ENCODE measurements at regions not wholly inside any gene's neighbourhood (a gene's known extent, or its start where the extent isn't known, plus 50 kb on each side); places are given as distances from the start of the nearest gene placed in this dataset.

DNA sequence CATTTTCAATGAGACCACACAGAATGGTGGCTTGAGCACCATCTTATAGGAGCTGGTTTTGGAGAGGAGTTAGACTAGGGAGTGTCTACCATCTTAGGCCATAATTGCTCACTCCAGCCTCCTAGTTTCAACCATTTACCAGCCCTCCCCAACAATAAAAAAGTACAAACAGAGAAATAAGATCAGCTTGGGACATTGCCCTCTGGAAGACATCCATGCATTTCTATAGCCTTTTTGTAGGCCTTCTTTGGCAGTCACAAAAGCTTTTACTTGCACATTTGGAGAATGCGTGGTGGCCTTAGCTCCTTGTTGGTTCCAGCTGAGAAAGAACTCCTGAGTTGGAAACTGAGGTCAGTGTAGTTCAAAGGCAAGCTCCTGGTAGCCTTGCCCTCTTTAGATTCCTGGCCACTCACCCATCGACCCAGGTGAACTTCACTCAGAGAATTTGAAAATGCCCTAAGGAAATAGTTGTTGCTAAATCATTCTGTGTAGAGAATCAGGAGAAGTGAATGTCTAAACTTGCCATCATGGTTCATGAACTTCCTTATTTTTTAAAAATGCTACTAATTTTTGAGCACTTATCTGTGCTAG, 301.7 kb upstream of the PROX1 start (continued):
- TF ChIP-seq SOX15 (CRISPR knock-in tag; IDR thresholded peaks at IDR 0.05) (no peak), GABPB1 (CRISPR knock-in tag; IDR thresholded peaks at IDR 0.05) (no peak), NR1H2 (CRISPR knock-in tag; IDR thresholded peaks at IDR 0.05) (no peak), CDX4 (CRISPR knock-in tag; IDR thresholded peaks at IDR 0.05; ENCODE audit: borderline replicate concordance) (no peak), ETV6 (CRISPR knock-in tag; IDR thresholded peaks at IDR 0.05) (no peak), ATF1 (CRISPR knock-in tag; IDR thresholded peaks at IDR 0.05) (no peak), ZNF416 (CRISPR knock-in tag; IDR thresholded peaks at IDR 0.05) (no peak), ESRRA (CRISPR knock-in tag; IDR thresholded peaks at IDR 0.05; ENCODE audit: borderline replicate concordance) (no peak)
- TF ChIP-seq, protein P1, sequence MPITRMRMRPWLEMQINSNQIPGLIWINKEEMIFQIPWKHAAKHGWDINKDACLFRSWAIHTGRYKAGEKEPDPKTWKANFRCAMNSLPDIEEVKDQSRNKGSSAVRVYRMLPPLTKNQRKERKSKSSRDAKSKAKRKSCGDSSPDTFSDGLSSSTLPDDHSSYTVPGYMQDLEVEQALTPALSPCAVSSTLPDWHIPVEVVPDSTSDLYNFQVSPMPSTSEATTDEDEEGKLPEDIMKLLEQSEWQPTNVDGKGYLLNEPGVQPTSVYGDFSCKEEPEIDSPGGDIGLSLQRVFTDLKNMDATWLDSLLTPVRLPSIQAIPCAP (CRISPR knock-in tag; IDR thresholded peaks at IDR 0.05), result no peak
- TF ChIP-seq, protein P2, sequence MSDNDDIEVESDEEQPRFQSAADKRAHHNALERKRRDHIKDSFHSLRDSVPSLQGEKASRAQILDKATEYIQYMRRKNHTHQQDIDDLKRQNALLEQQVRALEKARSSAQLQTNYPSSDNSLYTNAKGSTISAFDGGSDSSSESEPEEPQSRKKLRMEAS (CRISPR knock-in tag; IDR thresholded peaks at IDR 0.05), result no peak

DNA sequence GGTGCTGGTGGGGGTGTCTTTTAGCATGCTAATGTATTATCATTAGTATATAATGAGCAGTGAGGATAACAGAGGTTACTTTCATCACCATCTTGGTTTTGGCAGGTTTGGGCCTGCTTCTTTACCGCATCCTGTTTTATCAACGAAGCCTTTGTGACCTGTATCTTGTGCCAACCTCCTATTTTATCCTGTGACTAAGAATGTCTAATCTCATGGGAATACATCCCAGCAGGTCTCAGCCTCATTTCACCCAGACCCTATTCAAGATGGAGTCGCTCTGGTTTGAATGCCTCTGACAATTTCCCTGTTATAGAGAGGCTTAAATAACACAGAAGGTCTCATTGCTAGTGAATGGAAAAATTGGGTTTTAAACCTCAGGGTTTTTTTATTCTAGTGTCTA, 300.8 kb upstream of the PROX1 start:
- POLR2A ChIA-PET, result no interaction called here

GRCh38 chr1:213687832-213688231, 299.9 kb upstream of the PROX1 start:
- H3K27ac Mint-ChIP-seq, result no peak overlapping the region
- ATAC-seq (no peak), DNase-seq (ENCODE audit: low spot score) (no peak)
- no peak overlapping the region for H3K4me3 Mint-ChIP-seq
- no peaks in the 10 kb centered on the region for H3K36me3 Mint-ChIP-seq
- ChIA-PET CTCF (no interaction called here), POLR2A (interaction anchor here (0.5 kb wide), 1 partner anchor 424 kb away, joined by 4 read pairs; no protein-coding TSS in a partner anchor)
- H3K4me1 Mint-ChIP-seq, result peaks cover 15% of the 10 kb centered on the region
- H3K27me3 Mint-ChIP-seq (ENCODE audit: low read depth), result no peaks in the 10 kb centered on the region; the same call in 1 of the 2 replicates
- H3K9me3 Mint-ChIP-seq, result peaks cover 10% of the 10 kb centered on the region; the same call in 1 of the 2 replicates
- TF ChIP-seq, protein P3, sequence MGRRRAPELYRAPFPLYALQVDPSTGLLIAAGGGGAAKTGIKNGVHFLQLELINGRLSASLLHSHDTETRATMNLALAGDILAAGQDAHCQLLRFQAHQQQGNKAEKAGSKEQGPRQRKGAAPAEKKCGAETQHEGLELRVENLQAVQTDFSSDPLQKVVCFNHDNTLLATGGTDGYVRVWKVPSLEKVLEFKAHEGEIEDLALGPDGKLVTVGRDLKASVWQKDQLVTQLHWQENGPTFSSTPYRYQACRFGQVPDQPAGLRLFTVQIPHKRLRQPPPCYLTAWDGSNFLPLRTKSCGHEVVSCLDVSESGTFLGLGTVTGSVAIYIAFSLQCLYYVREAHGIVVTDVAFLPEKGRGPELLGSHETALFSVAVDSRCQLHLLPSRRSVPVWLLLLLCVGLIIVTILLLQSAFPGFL (CRISPR knock-in tag; IDR thresholded peaks at IDR 0.05; ENCODE audit: borderline replicate concordance), result no peak
- TF ChIP-seq JUN (CRISPR knock-in tag; IDR thresholded peaks at IDR 0.05) (no peak), PRRX2 (CRISPR knock-in tag; IDR thresholded peaks at IDR 0.05) (no peak), PRDM15 (CRISPR knock-in tag; IDR thresholded peaks at IDR 0.05) (no peak)
- TF ChIP-seq, protein P1 (CRISPR knock-in tag; IDR thresholded peaks at IDR 0.05), result no peak

More for the DNA sequence above, 300.8 kb upstream of the PROX1 start:
- Mint-ChIP-seq H3K4me3 (no peak overlapping the region), H3K27me3 (ENCODE audit: low read depth) (no peaks in the 10 kb centered on the region; the same call in 1 of the 2 replicates), H3K4me1 (peaks cover 15% of the 10 kb centered on the region), H3K36me3 (no peaks in the 10 kb centered on the region), H3K9me3 (peaks cover 10% of the 10 kb centered on the region; the same call in 1 of the 2 replicates), H3K27ac (no peak overlapping the region)
- DNase-seq (ENCODE audit: low spot score), result no peak
- ATAC-seq, result no peak
- CTCF ChIA-PET, result no interaction called here
- TF ChIP-seq ZNF512 (CRISPR knock-in tag; IDR thresholded peaks at IDR 0.05; ENCODE audit: borderline replicate concordance) (no peak), GTF2I (CRISPR knock-in tag; conservative IDR thresholded peaks at IDR 0.05) (no peak), ZNF317 (CRISPR knock-in tag; IDR thresholded peaks at IDR 0.05; ENCODE audit: borderline replicate concordance, low read depth) (no peak)
- TF ChIP-seq, protein P3 (CRISPR knock-in tag; IDR thresholded peaks at IDR 0.05; ENCODE audit: borderline replicate concordance), result no peak
- TF ChIP-seq, protein P4, sequence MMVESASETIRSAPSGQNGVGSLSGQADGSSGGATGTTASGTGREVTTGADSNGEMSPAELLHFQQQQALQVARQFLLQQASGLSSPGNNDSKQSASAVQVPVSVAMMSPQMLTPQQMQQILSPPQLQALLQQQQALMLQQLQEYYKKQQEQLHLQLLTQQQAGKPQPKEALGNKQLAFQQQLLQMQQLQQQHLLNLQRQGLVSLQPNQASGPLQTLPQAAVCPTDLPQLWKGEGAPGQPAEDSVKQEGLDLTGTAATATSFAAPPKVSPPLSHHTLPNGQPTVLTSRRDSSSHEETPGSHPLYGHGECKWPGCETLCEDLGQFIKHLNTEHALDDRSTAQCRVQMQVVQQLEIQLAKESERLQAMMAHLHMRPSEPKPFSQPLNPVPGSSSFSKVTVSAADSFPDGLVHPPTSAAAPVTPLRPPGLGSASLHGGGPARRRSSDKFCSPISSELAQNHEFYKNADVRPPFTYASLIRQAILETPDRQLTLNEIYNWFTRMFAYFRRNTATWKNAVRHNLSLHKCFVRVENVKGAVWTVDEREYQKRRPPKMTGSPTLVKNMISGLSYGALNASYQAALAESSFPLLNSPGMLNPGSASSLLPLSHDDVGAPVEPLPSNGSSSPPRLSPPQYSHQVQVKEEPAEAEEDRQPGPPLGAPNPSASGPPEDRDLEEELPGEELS (CRISPR knock-in tag; IDR thresholded peaks at IDR 0.05), result no peak
